Embryonic facial prominence (tissue), 1 donor: ENCODE measurements at regions not wholly inside any gene's neighbourhood (a gene's known extent, or its start where the extent isn't known, plus 50 kb on each side); places are given as distances from the start of the nearest gene placed in this dataset.

Experiments
- DNase-seq: peaks from one replicate; pipeline ENCODE4 v3.0.0-alpha.2; 2016; ENCODE audit errors: extremely low spot score

DNA sequence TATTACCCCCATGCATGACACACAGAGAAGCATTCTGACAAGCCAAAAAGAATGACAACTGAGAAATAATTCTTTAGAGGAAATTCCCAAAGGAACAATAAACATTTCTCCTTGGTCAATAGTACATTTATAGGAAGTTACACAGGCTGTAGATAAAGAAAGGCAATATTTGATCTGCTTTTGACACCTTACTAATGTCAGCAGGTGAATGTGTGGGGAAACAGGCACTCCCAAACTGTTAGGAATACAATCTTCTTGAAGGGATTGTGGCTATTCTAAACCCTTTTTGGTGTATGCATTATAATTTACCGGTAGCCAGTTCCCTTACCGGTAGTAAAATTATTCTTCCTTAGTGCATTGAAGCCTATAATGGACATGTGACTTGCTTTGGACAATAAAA is 116.1 kb upstream of the FTMT start:
- DNase-seq, result no peak

- no peak for DNase-seq
These were observed 114.6 kb upstream of the FTMT start for GRCh38 chr5:121737120-121737519.

DNA sequence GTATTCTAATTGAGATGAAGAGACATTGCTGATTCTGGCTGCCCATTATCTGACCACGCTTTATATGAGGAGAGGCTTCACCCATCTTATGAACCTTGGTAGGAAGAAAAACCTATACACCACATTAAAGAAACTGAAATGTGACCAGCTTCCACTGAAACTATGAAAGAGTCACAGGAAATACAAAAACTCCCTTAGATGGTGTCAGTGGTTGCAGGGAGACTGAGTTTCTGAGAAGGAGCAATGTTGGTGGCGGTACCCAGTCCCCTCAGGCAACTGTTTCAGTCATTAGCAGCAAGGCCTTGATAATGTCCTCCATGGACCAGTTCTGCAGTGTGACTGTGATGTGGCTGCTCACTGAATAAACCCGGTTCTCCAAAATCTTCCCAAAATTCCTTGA is 110.5 kb upstream of the FTMT start:
- no peak for DNase-seq

DNA sequence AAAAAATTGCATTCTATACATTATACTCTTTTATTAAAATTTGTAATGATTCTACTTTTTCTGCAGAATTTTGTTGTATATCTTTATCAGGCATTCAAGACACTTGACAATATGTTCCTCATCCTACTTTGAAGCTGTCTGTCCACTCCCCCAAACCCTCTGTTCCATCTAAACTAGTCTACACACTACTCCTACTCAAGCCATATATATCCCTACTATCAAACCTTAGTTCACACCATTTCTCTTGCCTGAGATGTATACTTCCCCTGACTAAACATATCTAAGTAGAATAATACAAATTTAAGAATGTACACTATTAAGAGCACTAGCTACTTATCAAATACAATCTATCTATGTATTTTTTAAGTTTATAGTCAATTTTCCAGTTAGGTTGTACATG is 107.1 kb upstream of the FTMT start:
- DNase-seq, result no peak

GRCh38 chr5:121745407-121745806 is 106.3 kb upstream of the FTMT start:
- DNase-seq, result no peak

GRCh38 chr5:121746763-121747162 is 104.9 kb upstream of the FTMT start:
- no peak for DNase-seq

- peak; percentile 9 for DNase-seq
These were observed 103.0 kb upstream of the FTMT start for GRCh38 chr5:121748686-121749085.

DNA sequence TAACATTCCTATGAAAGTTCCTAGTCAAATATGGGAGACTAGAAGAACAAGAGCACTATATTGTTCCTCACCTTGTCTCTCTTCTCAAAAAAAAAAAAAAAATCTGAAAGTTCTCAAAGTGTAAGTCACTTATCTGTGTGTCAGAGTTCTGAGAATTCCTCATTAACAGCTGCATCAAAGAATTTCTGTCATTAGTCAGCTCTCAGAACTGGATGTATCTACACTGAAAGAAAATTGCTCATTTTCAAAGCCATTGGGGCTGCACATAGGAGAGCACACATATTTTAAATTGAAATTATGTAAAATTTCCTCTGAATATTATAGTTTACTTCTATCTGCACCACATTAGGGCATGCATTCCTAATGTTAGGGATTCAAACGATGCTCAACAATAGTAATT is 99.5 kb upstream of the FTMT start:
- no peak for DNase-seq

- DNase-seq, result no peak
These were observed 96.4 kb upstream of the FTMT start for GRCh38 chr5:121755266-121755665.

- no peak for DNase-seq
These were observed 93.9 kb upstream of the FTMT start for GRCh38 chr5:121757753-121758152.

DNA sequence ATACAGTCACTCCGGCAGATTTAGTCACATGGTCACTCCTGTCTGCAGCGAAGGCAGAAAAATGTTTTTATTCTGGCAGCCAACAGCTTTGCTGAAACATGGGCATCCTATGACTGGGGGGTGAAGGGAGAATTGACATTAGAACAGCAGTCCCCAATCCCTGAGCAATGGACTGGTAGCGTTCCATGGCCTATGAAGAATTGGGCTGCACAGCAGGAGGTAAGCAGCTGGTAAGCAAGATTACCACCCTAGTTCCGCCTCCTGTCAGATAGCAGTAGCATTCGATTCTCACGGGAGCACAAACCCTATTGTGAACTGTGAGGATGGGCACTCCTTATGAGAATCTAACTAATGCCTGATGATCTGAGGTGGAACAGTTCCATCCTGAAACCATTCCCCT is 93.1 kb upstream of the FTMT start:
- no peak for DNase-seq

DNA sequence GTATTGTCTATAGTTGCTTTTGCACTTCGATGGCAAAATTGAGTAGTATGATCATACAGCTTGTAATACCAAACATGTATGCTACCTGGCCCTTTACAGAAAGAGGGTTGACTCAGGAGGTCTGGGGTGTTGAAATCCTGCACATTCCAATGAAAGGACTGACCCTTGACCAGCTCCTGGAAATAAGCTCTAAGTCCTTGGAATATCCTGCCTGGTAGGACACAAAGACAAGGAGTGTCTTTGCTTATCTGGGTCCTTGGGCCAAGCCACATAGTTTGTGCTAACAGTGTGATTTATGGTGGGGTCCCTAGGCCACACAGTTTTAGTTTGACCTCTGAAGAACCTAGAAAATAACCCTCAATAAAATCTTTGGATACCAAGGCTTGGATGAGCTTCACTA is 89.3 kb upstream of the FTMT start:
- DNase-seq, result no peak

DNA sequence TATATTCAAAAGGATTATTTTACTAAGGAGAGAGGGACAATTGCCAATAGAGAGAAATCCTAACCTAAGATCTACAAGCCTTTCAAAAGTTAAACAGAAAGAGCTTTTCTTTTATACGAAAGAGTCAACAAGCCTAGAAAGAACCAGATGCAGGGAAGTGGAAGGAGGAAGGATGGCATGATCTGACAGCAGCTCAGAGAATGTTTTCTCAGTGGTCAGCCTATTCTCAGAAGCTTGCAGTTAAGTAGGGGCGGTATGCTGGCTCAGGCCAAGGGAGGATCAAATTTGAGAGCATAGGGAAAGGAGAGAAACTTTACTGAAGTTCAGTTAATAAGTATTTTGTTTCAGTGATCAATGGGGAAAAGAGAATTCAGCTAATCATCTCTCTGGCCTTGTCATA is 88.0 kb upstream of the FTMT start:
- no peak for DNase-seq

GRCh38 chr5:121780406-121780805 is 71.3 kb upstream of the FTMT start:
- DNase-seq, result no peak

GRCh38 chr5:121783700-121784099 is 68.0 kb upstream of the FTMT start:
- DNase-seq, result no peak

DNA sequence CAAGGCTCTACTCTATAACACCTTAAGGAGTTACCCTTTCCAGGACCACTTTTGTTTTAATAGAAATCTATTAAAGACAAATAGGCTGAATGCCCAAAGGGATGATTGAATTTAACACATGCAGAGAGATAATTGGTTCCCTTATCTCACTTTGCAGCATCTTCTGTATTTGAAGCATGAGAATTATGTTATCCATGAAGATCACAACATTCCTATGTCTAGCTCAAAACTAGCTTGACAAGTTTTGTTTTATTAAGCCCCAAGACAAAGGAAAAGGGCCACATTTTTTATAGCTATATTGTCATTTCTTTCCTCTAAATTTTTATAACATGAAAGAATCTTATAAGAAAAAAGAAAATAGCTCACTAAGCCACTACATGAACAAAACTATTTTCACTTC is 57.9 kb upstream of the FTMT start:
- DNase-seq, result no peak

- DNase-seq, result no peak
These were observed 56.2 kb upstream of the FTMT start for GRCh38 chr5:121795511-121795910.

GRCh38 chr5:121797681-121798518 is 53.8 kb upstream of the FTMT start:
- DNase-seq, result no peak
